ENCODE measurements at regions not wholly inside any gene's neighbourhood (a gene's known extent, or its start where the extent isn't known, plus 50 kb on each side); places are given as distances from the start of the nearest gene placed in this dataset.

DNA sequence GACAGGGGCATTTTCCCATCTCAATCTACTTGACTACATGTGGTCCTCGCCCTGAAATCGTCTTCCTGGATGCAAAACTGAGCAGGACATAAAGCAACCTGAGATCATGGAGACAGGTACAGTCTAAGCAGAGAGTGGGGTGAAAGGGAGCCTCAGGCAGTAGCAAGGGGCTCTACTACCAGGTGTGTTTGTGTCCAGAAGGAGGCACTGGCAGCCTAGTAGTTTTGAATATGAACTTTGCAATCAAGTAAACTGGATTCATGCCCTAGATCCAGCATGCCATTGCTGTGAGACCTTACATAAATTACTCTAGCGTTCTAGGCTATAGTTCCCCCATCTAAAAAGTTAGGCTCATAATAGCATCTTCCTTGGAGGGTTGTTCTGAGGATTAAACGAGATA lies 147.4 kb downstream of the TXNL1 start:
- TF ChIP-seq TEAD4 (IDR thresholded peaks at IDR 0.05; ENCODE audit: low read depth, low read length) (no peak), FOSL1 (IDR thresholded peaks at IDR 0.05; ENCODE audit: insufficient read depth, low read depth, low read length) (no peak), EZH2 (IDR thresholded peaks at IDR 0.05; ENCODE audit: low read depth, low read length, severe bottlenecking) (no peak), POLR2A (IDR thresholded peaks at IDR 0.05; ENCODE audit: control extremely low read depth in 1 of 2, low read depth in 2 of 2, low read length in 2 of 2) (no peak), RAD21 (IDR thresholded peaks at IDR 0.05 in 1 of 2, conservative IDR thresholded peaks at IDR 0.05 in 1 of 2; ENCODE audit: low read depth in 2 of 2, low read length in 2 of 2) (no peak), POLR2AphosphoS5 (IDR thresholded peaks at IDR 0.05; ENCODE audit: low read depth, low read length) (no peak), CBX8 (IDR thresholded peaks at IDR 0.05; ENCODE audit: borderline replicate concordance, low read depth, low read length) (no peak), SIN3A (conservative IDR thresholded peaks at IDR 0.05 in 1 of 2, IDR thresholded peaks at IDR 0.05 in 1 of 2; ENCODE audit: low read depth in 1 of 2, low read length in 2 of 2) (no peak)
- TF ChIP-seq, protein P1, sequence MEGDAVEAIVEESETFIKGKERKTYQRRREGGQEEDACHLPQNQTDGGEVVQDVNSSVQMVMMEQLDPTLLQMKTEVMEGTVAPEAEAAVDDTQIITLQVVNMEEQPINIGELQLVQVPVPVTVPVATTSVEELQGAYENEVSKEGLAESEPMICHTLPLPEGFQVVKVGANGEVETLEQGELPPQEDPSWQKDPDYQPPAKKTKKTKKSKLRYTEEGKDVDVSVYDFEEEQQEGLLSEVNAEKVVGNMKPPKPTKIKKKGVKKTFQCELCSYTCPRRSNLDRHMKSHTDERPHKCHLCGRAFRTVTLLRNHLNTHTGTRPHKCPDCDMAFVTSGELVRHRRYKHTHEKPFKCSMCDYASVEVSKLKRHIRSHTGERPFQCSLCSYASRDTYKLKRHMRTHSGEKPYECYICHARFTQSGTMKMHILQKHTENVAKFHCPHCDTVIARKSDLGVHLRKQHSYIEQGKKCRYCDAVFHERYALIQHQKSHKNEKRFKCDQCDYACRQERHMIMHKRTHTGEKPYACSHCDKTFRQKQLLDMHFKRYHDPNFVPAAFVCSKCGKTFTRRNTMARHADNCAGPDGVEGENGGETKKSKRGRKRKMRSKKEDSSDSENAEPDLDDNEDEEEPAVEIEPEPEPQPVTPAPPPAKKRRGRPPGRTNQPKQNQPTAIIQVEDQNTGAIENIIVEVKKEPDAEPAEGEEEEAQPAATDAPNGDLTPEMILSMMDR (IDR thresholded peaks at IDR 0.05; ENCODE audit: control extremely low read depth in 1 of 3, insufficient read depth in 1 of 3, low read depth in 1 of 3, low read length in 3 of 3) = no peak

Data from H1 (cell line).